CD4-positive, alpha-beta T cell treated with Interleukin-4 for 4 hours (primary cell): ENCODE measurements at regions not wholly inside any gene's neighbourhood (a gene's known extent, or its start where the extent isn't known, plus 50 kb on each side); places are given as distances from the start of the nearest gene placed in this dataset.
"Not testable (repeated sequence)": the region's sequence is repeated elsewhere in the genome, so short reads cannot be mapped to it uniquely, and the experiment has no call there.

ENCODE experiments used
- DNase-seq: peaks from one replicate; pipeline ENCODE4 v3.0.0-alpha.2; 2020

- no peak for DNase-seq
Measured at GRCh38 chr2:83221258-83221657, 1237.8 kb downstream of the SUCLG1 start.

- DNase-seq, result no peak
Measured at GRCh38 chr2:83217854-83218253, 1241.2 kb downstream of the SUCLG1 start.

- no peak for DNase-seq
Measured at GRCh38 chr2:83196225-83196624, 1262.9 kb downstream of the SUCLG1 start.

- no peak for DNase-seq
Measured at GRCh38 chr2:83191316-83191715, 1267.8 kb downstream of the SUCLG1 start.

GRCh38 chr2:83186105-83186760, 1272.8 kb downstream of the SUCLG1 start:
- no peak for DNase-seq

- not testable (repeated sequence) for DNase-seq
Measured at GRCh38 chr2:83180862-83181530, 1278.1 kb downstream of the SUCLG1 start.

GRCh38 chr2:83176539-83176938, 1282.5 kb downstream of the SUCLG1 start:
- DNase-seq, result no peak

DNA sequence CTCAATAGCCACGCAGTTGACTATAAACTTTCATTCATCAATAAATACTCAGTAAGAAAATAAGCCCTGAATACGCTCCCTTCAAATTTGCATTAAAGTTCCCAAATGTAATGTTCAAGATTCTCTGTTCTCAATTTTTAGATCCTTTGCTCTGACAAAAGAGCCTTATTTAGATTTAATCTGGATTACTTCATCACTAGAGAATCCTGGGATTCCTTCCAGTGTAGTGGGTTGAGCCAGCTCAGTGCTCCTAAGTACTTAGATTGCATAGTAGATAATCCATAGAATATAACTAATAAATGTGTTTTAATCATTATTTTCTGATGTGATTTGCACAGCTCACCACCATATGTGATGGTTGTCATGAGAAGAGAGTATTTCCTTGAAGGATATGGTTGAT, 1286.2 kb downstream of the SUCLG1 start:
- DNase-seq, result no peak

- DNase-seq, result no peak
Measured at GRCh38 chr2:83168377-83168776, 1290.7 kb downstream of the SUCLG1 start.

GRCh38 chr2:83162421-83162820, 1296.7 kb downstream of the SUCLG1 start:
- no peak for DNase-seq

- DNase-seq, result no peak
Measured at GRCh38 chr2:83160571-83160970, 1298.5 kb downstream of the SUCLG1 start.

DNA sequence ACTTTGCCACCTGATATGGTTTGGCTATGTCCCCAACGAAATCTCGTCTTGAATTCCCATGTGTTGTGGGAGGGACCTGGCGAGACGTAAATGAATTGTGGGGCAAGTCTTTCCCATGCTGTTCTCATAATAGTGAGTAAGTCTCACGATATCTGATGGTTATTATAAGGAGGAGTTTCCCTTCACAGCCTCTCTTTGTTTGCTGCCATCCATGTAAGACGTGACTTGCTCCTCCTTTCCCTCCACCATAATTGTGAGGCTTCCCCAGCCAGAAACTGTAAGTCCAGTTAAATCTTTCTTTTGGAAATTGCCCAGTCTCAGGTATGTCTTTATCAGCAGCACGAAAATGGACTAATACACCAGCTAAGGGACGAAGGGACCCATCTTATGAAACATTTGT, 1303.3 kb downstream of the SUCLG1 start:
- no peak for DNase-seq

DNA sequence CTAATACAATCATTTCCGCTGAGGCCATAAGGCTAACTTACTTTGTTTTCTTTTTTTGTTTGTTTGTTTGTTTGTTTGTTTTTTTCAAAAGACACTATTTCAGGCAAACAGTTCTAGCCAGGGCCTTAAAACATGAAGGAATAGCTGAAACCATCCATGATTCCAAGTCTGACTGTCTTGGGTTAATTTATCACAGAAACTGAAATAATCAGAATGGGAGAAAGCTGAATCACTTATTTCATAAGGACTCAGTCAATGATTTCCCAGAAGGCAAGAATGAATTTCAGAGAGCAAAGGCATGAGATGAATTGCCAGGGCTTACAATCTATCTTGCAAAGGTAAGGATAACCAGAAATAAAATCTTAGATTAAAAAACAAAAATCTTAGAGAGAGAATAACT, 1315.1 kb downstream of the SUCLG1 start:
- no peak for DNase-seq

- DNase-seq, result no peak
Measured at GRCh38 chr2:83142934-83143333, 1316.1 kb downstream of the SUCLG1 start.

DNA sequence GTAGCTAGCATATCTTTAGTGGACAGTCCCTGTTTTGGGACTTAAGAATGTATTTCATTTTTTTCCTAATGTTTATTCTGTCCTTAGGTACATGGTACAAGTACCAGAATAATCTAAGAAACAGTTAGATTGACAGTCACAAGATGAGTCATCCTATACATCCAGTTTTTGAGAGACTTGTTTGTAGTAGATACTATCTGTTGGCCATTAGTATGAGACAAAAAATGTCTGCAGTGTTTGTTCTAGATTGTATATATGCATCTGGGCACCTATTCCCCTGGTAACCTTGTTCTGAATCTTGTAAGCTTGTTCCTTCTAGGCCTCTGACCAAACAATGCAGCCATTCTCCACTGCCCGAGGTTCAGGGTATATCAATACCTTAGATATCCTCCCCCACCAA, 1343.5 kb downstream of the SUCLG1 start:
- DNase-seq, result no peak

DNA sequence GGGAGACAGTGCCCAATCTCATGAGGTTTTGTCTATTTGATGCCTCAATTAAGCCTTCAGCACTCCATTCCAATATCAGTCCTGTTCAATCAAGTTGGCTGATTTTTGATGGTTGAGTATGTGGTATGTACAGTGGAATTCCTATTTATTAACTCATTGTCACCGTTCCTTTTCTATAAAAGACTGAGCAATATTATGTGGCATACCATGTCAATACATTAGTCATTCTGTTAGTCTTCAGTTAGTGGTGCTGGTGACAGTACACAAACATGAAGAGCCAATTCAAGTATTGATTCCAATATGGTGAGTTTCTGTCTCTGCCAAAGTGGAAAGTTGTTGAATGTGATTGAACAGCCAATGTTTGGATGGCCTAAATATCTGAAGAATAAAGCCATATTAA, 1343.9 kb downstream of the SUCLG1 start:
- no peak for DNase-seq

DNA sequence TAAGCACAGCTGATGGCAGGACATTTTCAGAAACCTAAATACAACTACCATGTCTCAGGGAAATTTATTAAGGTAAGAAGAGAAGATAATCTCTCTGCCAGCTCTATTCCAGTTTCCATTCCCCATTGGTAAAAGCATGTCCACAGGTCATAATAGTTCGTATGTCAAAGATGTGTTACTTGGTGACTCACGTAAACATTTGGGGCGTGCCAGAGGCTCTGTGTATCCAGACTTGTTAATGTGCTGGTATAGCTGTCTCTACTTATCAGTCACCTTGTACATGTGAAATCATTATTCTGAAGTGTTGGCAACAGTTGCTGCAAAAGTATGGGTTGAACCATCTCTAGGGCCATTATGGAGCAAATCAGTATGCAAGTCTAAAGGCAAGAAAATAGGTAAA, 1345.1 kb downstream of the SUCLG1 start:
- DNase-seq, result no peak

DNA sequence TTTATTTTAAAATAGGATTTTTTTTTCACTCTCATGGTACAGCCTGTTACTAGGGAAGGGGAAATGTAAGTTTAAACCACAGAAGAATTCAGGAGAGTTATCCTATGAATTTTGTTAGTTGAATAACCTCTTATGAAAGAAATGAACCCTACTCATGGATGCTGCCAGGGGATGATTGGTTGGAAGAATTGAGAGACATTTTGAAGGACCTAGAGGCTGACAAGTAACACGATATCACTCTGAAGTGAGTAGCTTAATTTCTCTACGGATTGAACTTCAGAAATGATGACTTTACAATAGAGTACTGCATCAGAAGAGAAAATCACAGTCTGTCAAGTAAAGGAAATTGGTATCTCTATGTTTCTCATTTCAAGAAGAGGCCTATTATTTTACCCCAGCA, 1346.2 kb downstream of the SUCLG1 start:
- DNase-seq, result no peak

- no peak for DNase-seq
Measured at GRCh38 chr2:83109284-83109683, 1349.8 kb downstream of the SUCLG1 start.

DNA sequence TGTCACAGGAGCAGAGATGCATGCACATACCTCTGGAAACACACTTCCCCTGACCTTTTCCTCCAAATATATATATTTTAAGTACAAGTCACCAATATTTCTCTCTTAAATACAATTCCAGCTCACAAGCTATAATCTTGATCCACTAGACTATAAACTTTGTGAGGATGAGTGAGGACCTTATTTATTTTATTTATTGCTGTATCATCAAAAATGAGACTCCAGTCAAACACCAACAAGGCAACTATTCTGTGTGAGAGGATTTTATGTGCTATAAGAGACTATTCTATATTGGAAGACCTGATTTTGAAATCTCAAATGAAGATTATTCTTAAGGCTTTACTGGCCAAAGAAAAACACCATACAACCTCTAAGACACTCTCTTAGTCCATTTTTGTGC, 1352.2 kb downstream of the SUCLG1 start:
- DNase-seq, result no peak

DNA sequence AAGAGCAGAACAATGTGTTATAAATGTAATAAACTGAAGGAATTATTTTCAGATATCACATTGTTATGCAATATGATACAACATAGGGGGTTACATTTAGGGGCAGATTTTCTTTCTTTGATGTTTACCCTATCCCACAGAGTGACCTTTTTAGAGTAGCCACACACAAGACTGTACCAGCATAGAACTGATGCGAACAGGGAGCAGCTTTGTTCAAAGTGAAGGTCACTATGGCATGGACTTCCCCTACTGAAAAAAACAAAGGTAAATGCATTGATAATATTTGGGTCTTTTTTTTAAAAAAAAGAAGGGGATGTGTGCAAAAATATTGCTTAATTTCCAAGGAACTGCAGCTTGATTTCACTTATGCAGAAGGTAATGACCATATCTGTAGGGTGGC, 1354.9 kb downstream of the SUCLG1 start:
- no peak for DNase-seq

DNA sequence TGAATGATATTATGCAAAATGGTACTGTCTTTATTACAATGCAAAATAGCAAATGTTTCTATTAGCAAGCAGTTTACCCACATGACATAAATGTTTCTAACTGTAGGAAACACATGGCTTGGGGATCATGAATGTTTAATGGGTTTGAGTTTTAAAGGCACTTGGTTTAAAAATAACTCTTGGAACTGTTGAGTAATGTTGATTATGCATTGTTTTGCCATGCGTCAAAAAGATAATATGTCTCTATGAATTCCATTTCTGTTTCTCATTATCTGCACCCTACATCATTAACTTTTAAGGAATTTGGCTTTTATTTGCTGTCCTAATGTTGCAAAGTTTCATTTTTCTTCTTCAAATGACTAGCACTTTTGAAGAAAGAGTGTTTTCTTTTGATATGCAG, 1355.5 kb downstream of the SUCLG1 start:
- no peak for DNase-seq

GRCh38 chr2:83089051-83089450, 1370.0 kb downstream of the SUCLG1 start:
- not testable (repeated sequence) for DNase-seq

GRCh38 chr2:83085869-83086268, 1373.2 kb downstream of the SUCLG1 start:
- DNase-seq, result no peak
